Mesothelial cell of epicardium (in vitro differentiated cells): ENCODE measurements at regions not wholly inside any gene's neighbourhood (a gene's known extent, or its start where the extent isn't known, plus 50 kb on each side); places are given as distances from the start of the nearest gene placed in this dataset.

Source experiments
- DNase-seq, 2 experiments: peaks; one replicate each; pipeline ENCODE4 v3.0.0; 2021; ENCODE audit warnings: low spot score in 2 of 2; ENCODE audit not compliant: unreplicated experiment in 2 of 2
- H3K27ac Mint-ChIP-seq: 2 replicates; pipeline ENCODE4 v1.8.0; 2021; ENCODE audit warnings: mixed read lengths
- H3K27me3 Mint-ChIP-seq: 2 replicates; pipeline ENCODE4 v1.8.0; 2021; ENCODE audit warnings: low read depth, mixed read lengths
- H3K36me3 Mint-ChIP-seq: 2 replicates; pipeline ENCODE4 v1.8.0; 2021; ENCODE audit warnings: mixed read lengths
- H3K4me1 Mint-ChIP-seq: 2 replicates; pipeline ENCODE4 v1.8.0; 2021; ENCODE audit warnings: mixed read lengths
- H3K4me3 Mint-ChIP-seq: 2 replicates; pipeline ENCODE4 v1.8.0; 2021; ENCODE audit warnings: mild to moderate bottlenecking, moderate library complexity, mixed read lengths
- H3K9me3 Mint-ChIP-seq: 2 replicates; pipeline ENCODE4 v1.8.0; 2021; ENCODE audit warnings: mixed read lengths
- CTCF ChIP-seq: fragments of 200-600 bp; sonication (generic); IDR thresholded peaks from one replicate; pipeline ENCODE4 v1.5.0; 2021; ENCODE audit warnings: antibody characterized with exemption; ENCODE audit not compliant: unreplicated experiment

- H3K9me3 Mint-ChIP-seq = no peaks in the 10 kb centered on the region
- H3K27me3 Mint-ChIP-seq = peaks cover 53% of the 10 kb centered on the region
- TF ChIP-seq CTCF = no peak
- DNase-seq = no peak
- no peak overlapping the region for H3K27ac Mint-ChIP-seq
- H3K4me1 Mint-ChIP-seq = no peaks in the 10 kb centered on the region
- no peaks in the 10 kb centered on the region for H3K36me3 Mint-ChIP-seq
- no peak overlapping the region for H3K4me3 Mint-ChIP-seq
Measured at GRCh38 chr1:29811727-29812407, 575.5 kb downstream of the PTPRU start.

- TF ChIP-seq CTCF = no peak
- H3K27ac Mint-ChIP-seq = no peak overlapping the region
- DNase-seq = no peak
- no peaks in the 10 kb centered on the region for H3K4me1 Mint-ChIP-seq
- no peak overlapping the region for H3K4me3 Mint-ChIP-seq
- H3K27me3 Mint-ChIP-seq = peaks cover 47% of the 10 kb centered on the region
- H3K9me3 Mint-ChIP-seq = no peaks in the 10 kb centered on the region
- H3K36me3 Mint-ChIP-seq = no peaks in the 10 kb centered on the region
Measured at GRCh38 chr1:29811247-29811646, 574.9 kb downstream of the PTPRU start.

GRCh38 chr1:29810121-29811120 is 574.1 kb downstream of the PTPRU start:
- H3K27ac Mint-ChIP-seq = no peak overlapping the region
- no peak for TF ChIP-seq CTCF
- H3K4me1 Mint-ChIP-seq = no peaks in the 10 kb centered on the region
- H3K27me3 Mint-ChIP-seq = peaks cover 42% of the 10 kb centered on the region
- DNase-seq = no peak
- no peaks in the 10 kb centered on the region for H3K9me3 Mint-ChIP-seq
- H3K4me3 Mint-ChIP-seq = no peak overlapping the region
- H3K36me3 Mint-ChIP-seq = no peaks in the 10 kb centered on the region

- DNase-seq = no peak
- peaks cover 3% of the 10 kb centered on the region for H3K4me1 Mint-ChIP-seq
- no peaks in the 10 kb centered on the region for H3K36me3 Mint-ChIP-seq
- peaks cover 43% of the 10 kb centered on the region for H3K27me3 Mint-ChIP-seq
- no peak for TF ChIP-seq CTCF
- no peak overlapping the region for H3K4me3 Mint-ChIP-seq
- H3K9me3 Mint-ChIP-seq = no peaks in the 10 kb centered on the region
- no peak overlapping the region for H3K27ac Mint-ChIP-seq
Measured at GRCh38 chr1:29809446-29810120, 573.3 kb downstream of the PTPRU start.

GRCh38 chr1:29808141-29808995 is 572.0 kb downstream of the PTPRU start:
- no peak overlapping the region for H3K4me3 Mint-ChIP-seq
- H3K4me1 Mint-ChIP-seq = peaks cover 13% of the 10 kb centered on the region
- no peaks in the 10 kb centered on the region for H3K36me3 Mint-ChIP-seq
- peaks cover 44% of the 10 kb centered on the region for H3K27me3 Mint-ChIP-seq
- no peaks in the 10 kb centered on the region for H3K9me3 Mint-ChIP-seq
- TF ChIP-seq CTCF = no peak
- H3K27ac Mint-ChIP-seq = no peak overlapping the region
- DNase-seq = peak in 1 of 2 experiments; percentile 30
